CD1c-positive myeloid dendritic cell (primary cell): ENCODE measurements at regions not wholly inside any gene's neighbourhood (a gene's known extent, or its start where the extent isn't known, plus 50 kb on each side); places are given as distances from the start of the nearest gene placed in this dataset.

Source experiments
- DNase-seq: peaks from one replicate; pipeline ENCODE4 v3.0.0-alpha.2; 2016; ENCODE audit errors: extremely low spot score

- no peak for DNase-seq
Observed at GRCh38 chr2:176813156-176813555, 399.4 kb upstream of the HNRNPA3 start.

DNA sequence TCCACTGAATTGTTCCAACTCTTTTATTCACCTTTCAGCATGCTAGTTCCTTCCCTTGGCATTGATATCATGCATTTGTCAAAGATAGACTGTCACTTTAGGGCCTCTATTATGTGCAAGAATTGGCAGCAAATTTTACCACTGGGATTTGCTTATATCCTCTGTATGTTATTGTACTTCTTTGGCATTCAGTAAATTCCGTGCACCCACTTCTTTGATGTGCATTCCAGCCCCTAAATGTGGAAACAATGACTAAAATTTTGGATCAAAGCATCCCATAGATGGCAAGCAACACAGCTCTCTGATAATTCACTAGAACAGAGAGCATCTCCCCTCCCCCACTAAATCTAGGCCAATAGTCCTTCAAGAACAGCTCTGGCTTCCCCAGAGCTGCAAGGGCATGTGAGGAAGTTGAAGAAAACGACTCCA is 399.0 kb upstream of the HNRNPA3 start:
- DNase-seq = no peak

DNA sequence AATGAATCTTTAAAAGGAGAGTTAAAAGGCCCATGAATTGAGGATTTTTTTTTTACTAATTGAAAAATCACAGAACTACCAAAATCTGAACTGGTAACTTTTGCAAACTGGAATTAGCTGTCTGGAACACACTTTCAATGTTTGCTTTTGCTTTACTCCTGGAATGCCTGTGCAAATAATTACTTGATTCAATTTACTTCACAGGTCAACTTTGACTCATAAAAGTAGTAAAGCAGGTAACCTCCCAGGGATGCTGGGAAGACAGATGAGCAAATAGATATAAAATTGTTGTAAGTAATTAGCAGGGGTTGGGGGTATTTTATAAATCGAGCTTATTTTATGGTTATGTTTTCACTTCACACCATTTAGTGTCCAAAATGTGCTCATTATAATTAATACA is 398.3 kb upstream of the HNRNPA3 start:
- no peak for DNase-seq

DNA sequence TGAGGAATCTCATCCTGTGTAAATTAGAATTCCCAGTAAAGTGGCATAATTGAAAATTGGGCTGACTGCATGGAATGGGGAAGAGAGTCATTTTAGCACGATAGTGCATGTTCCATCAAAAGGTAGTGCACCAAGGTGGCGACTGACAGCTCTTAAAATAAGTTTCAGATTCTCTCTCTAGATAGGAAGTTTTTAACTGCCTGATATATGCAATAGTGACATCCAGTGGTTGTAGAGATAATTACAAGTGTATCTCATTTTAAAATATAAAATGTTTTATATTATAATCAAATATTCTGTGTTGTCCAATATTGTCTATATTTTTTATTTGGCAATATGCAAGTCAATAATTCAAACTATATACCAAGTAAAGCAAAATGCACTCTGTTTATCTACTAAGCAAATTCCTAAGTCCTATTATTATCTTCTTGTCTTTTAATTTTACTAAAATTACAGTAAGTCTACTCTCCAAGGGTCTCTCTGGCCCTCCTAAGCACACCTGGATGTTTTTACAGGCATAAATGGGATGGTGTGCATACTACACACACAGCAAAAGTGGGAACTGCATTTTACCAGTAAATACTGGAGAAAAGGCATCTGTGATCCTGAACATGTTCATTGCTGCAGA is 397.7 kb upstream of the HNRNPA3 start:
- peak; percentile 40 for DNase-seq

- DNase-seq = no peak
Observed at GRCh38 chr2:176817061-176817565, 395.5 kb upstream of the HNRNPA3 start.

DNA sequence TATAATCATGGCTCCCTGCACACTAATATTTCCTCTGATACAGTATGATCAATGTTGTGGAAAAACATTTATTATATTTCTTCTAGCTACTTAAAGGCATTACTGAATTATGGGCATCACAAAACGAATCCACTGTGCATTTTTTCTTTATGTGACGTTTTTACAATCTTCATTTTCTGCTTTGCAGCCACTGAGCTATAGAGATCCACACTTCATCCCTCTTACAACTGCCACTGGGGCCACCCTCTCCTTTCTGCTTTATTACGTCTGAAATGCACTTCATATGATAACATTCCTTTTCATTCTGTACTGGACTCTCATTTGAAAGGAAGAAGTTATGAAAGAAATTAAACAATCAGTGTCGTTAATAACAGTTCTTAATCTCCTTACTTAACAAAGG is 394.5 kb upstream of the HNRNPA3 start:
- DNase-seq = no peak

GRCh38 chr2:176818617-176819016 is 394.0 kb upstream of the HNRNPA3 start:
- no peak for DNase-seq

GRCh38 chr2:176819306-176819705 is 393.3 kb upstream of the HNRNPA3 start:
- no peak for DNase-seq

- no peak for DNase-seq
Observed at GRCh38 chr2:176820371-176820932, 392.1 kb upstream of the HNRNPA3 start.

- no peak for DNase-seq
Observed at GRCh38 chr2:176821350-176821749, 391.2 kb upstream of the HNRNPA3 start.

DNA sequence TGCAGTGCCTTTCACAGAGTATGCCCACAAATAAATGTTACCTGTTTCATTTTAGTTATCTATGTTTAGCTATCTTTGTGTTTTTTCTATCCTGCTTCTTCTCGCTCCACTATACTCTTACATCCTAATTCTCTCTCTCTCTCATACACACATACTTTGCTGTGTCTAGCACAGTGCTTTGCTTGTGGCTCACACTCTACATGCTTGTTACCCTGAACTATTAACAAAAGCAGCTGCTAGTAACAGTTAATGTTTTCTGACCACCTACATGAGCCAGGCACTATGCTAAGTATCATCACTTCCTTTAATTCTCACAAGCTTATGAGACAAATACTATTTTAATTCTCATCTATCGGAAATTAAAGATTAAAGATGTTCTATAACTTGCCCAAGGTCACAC is 390.5 kb upstream of the HNRNPA3 start:
- no peak for DNase-seq

DNA sequence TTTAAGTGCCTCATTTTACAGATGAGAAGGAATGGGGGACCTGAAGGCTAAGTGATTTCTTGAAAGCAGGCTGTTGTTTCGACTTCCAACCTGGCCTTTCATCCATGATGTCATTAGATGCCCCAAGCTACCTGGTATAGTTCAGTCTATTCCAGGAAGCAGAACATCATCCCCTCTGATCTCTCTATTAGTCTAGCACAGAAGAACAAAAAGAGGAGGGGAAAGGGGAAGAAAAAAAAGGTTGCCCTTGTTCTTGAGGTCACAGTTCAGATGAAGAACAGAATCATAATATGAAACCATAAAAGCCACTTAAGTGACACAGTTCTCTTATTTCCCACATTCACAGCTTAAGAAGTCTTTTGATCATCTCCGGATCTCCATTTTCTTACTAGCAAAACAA is 386.2 kb upstream of the HNRNPA3 start:
- no peak for DNase-seq

- no peak for DNase-seq
Observed at GRCh38 chr2:176826984-176827668, 385.5 kb upstream of the HNRNPA3 start.

DNA sequence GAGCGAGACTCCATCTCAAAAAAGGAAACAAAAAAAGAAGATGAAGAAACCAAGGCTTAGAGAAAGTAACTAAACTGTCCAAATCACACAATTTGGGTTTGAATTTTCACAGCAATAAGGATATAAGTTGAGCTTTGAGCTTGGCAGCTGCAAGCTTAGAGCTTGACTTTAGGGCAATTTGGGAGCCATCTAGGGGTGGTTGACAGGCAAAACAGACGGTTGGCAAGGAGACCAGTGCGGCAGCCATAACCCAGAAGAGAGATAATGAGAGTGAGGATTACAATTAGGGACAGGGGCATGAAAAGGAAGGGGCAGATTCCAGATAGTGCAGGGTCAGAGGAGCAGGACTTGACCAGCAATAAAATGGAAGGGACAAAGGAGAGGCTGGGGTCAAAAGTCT is 382.2 kb upstream of the HNRNPA3 start:
- DNase-seq = no peak

- no peak for DNase-seq
Observed at GRCh38 chr2:176832086-176832485, 380.5 kb upstream of the HNRNPA3 start.

GRCh38 chr2:176833671-176834070 is 378.9 kb upstream of the HNRNPA3 start:
- DNase-seq = no peak

GRCh38 chr2:176834226-176834625 is 378.4 kb upstream of the HNRNPA3 start:
- no peak for DNase-seq

GRCh38 chr2:176843208-176843607 is 369.4 kb upstream of the HNRNPA3 start:
- no peak for DNase-seq

DNA sequence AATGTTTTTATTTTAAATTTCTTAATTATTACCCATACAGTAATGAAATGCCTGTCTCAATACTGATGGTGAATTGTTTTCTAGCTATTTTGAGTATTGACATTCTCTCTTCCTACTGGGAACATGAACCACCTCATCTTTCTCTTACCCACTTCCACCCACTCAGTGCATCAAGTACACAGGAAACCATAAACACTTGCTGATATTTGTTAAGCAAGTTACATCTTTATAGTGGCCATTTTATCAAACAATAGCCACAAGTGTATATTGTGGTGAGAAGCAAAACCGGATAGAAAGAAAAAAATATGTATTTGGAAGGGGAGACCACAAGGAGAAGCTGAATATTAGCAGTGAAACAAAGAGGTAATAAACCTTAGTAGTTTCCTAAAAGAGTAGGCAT is 368.1 kb upstream of the HNRNPA3 start:
- no peak for DNase-seq

DNA sequence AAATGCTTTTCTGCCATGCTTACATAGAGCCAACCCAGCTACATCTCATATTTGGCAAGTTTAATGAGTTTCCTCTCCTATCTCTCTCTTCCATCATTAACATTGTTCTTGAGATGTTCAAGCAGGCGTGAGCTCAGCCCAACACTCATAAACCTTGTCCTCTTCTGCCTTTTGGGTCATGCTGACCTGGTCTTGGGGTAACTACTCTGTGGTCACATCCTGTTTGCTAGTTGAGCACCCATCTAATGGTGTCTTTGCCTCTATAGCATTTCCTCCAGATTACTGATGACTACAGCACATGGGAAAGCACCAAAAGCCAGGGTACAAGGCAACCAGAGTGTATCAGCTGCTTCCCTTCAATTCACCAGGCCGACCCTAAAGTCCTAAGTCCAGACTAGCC is 366.9 kb upstream of the HNRNPA3 start:
- DNase-seq = no peak

DNA sequence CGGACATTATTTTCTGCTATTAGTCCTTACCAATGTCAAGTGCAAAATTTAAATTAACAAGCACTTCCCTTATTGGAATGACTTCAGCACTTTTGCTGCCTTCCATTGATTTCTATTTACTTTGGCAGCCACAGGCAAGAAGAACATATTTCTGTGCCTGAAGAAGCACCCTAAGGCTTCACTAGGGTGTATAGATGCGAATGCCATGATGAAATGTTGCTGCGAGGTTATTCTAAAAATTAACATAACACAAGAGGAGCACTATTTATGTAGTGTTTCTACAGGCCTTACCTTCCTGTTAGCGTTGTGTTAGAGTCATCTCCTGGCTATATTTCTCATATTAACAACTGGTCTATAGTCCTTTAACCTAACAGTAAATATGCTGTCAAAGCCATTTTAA is 365.0 kb upstream of the HNRNPA3 start:
- no peak for DNase-seq

GRCh38 chr2:176848844-176849243 is 363.8 kb upstream of the HNRNPA3 start:
- no peak for DNase-seq

GRCh38 chr2:176851200-176851888 is 361.2 kb upstream of the HNRNPA3 start:
- DNase-seq = no peak
